BLaER1 treated with 17β-estradiol and CSF1 and Interleukin-3, amounts not matched to agents 10 nM and 100 nM (cell line): ENCODE measurements at regions not wholly inside any gene's neighbourhood (a gene's known extent, or its start where the extent isn't known, plus 50 kb on each side); places are given as distances from the start of the nearest gene placed in this dataset.

Source experiments
- H3K27ac ChIP-seq, 11 experiments: shearing (Covaris generic); formaldehyde crosslinking; 2 replicates each; pipeline ENCODE4 v1.8.1; 2022
- H3K27me3 ChIP-seq, 11 experiments: shearing (Covaris generic); formaldehyde crosslinking; 2 replicates each; pipeline ENCODE4 v1.8.1; 2022
- H3K36me3 ChIP-seq, 11 experiments: shearing (Covaris generic); formaldehyde crosslinking; 2 replicates each; pipeline ENCODE4 v1.8.1; 2022
- H3K4me1 ChIP-seq, 10 experiments: shearing (Covaris generic); formaldehyde crosslinking; 2 replicates each; pipeline ENCODE4 v1.8.1; 2022
- H3K4me2 ChIP-seq, 11 experiments: shearing (Covaris generic); formaldehyde crosslinking; 2 replicates each; pipeline ENCODE4 v1.8.1; 2022
- H3K4me3 ChIP-seq, 10 experiments: shearing (Covaris generic); formaldehyde crosslinking; 2 replicates each; pipeline ENCODE4 v1.8.1; 2022
- H3K9ac ChIP-seq, 11 experiments: shearing (Covaris generic); formaldehyde crosslinking; 2 replicates each; pipeline ENCODE4 v1.8.1; 2022
- H3K9me3 ChIP-seq, 11 experiments: shearing (Covaris generic); formaldehyde crosslinking; replicated peaks in 1 of 11; 2 replicates each; pipeline ENCODE4 v1.8.1; 2022
- H4K20me1 ChIP-seq, 11 experiments: shearing (Covaris generic); formaldehyde crosslinking; 2 replicates each; pipeline ENCODE4 v1.8.1; 2022
- Cebpa-rat ChIP-seq, 11 experiments: shearing (Covaris generic); IDR thresholded peaks; 2 replicates each; pipeline ENCODE4 v1.8.1; 2022

DNA sequence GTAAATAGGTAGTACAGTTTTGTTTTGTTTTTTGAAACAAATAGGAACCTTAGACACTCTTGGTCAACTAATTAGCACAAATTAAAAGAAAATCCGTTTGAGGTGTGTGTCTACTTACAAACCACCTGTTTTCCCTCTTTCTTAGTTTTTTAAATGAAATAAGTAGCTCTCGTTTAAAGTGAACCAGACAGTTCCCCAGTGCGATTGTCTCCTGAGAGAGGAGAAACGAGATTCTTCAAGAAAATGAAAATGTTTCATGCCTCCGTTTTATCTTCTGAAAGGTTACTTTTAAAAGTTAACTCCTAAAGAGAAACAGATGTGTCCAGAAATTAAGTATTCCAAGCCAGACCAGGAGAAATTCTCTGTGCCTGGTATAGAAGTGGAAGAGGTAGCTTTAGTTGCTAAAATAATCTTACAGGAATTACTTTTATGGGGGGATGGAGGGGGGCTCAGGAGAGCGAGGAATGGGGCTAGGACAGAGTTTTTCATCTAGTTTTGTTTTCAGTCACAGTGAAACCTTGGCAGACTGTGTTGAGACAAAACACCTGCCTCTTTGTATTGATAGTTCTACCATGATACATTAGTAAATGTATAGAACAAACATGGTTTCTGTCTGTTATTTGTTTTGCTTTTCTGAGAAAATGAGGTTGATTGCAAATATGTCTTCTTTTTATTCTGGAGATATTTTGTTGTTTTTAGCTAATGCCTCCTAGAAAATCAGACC is 155.1 kb upstream of the CNTN4 start:
- Histone ChIP-seq H3K4me1 (peaks cover 0 to 8% (median 0%) of the 10 kb centered on the region in 10 experiments; a peak in 1 of 20 replicates), H4K20me1 (no peaks in the 10 kb centered on the region), H3K9ac (no peak overlapping the region), H3K4me3 (no peak overlapping the region), H3K4me2 (no peak overlapping the region), H3K27me3 (no peaks in the 10 kb centered on the region), H3K36me3 (no peaks in the 10 kb centered on the region), H3K9me3 (no peaks in the 10 kb centered on the region), H3K27ac (no peak overlapping the region)
- no peak for TF ChIP-seq Cebpa-rat (IDR thresholded peaks at IDR 0.05)

DNA sequence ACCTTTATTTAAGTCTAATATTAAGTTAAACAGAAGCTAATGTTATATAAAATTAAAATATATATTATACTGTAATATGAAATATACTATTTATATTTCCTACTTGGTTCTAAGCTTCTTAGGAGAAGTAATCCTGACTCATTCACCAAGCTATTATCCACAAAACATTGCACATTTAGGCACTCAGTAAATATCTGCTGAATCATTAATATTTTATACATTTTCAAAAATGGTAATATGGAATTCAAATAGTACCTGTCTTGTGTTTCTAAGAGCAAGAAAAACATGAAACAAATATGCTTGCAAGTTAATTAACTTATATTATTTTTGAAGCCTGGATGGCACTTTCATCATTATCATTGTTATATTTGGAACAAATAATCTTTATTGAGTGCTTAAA is 153.0 kb upstream of the CNTN4 start:
- peaks cover 0 to 8% (median 0%) of the 10 kb centered on the region in 10 experiments; a peak in 1 of 20 replicates for H3K4me1 ChIP-seq
- no peak overlapping the region for H3K27ac ChIP-seq
- no peaks in the 10 kb centered on the region for H4K20me1 ChIP-seq
- no peak overlapping the region for H3K4me2 ChIP-seq
- no peak overlapping the region for H3K4me3 ChIP-seq
- no peak overlapping the region for H3K9ac ChIP-seq
- H3K36me3 ChIP-seq, result no peaks in the 10 kb centered on the region
- TF ChIP-seq Cebpa-rat (IDR thresholded peaks at IDR 0.05), result no peak
- H3K27me3 ChIP-seq, result no peaks in the 10 kb centered on the region
- no peaks in the 10 kb centered on the region for H3K9me3 ChIP-seq

DNA sequence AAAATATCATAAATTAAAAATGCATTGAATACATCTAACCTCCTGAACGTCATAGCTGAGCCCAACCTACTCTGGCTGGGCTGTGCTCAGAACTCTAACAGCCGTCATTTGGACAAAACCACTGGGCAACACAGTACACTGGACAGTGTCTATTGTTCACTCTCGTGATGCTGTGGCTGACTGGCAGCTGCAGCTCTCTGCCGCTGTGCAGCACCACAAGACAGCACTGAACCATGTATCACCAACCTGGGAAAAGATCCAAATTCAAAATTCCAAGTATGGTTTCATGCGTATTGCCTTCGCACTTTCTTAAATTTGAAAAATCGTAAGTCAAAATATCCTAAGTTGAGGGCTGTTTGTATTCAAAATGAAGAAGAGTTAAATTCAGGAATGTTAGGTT is 145.1 kb upstream of the CNTN4 start:
- Histone ChIP-seq H3K4me3 (no peak overlapping the region), H3K27ac (no peak overlapping the region), H3K4me2 (no peak overlapping the region), H3K9me3 (no peaks in the 10 kb centered on the region), H3K36me3 (no peaks in the 10 kb centered on the region), H3K9ac (no peak overlapping the region), H3K27me3 (no peaks in the 10 kb centered on the region), H4K20me1 (no peaks in the 10 kb centered on the region), H3K4me1 (no peaks in the 10 kb centered on the region)
- TF ChIP-seq Cebpa-rat (IDR thresholded peaks at IDR 0.05), result no peak

DNA sequence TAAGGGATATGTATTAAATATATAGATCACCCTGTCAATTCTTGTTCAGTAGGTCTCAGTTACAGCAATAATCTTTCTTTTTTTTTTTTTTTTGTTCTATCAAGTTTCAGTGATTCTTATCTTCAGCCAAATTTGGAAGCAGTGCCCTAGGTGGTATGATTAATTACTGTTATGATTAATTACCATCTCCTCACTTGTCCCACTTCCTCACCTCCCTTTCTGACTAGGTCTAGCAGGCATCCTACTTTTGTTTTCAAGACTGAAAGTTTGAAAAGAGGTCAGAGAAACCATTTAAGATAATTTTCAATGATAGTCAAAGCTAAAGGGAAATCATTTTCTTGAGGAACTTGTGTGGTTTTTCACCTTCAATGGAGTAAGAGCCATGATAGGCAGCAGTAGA is 144.0 kb upstream of the CNTN4 start:
- no peak overlapping the region for H3K9ac ChIP-seq
- H3K36me3 ChIP-seq, result no peaks in the 10 kb centered on the region
- H3K4me3 ChIP-seq, result no peak overlapping the region
- no peak for TF ChIP-seq Cebpa-rat (IDR thresholded peaks at IDR 0.05)
- no peaks in the 10 kb centered on the region for H3K9me3 ChIP-seq
- H3K4me2 ChIP-seq, result no peak overlapping the region
- no peaks in the 10 kb centered on the region for H4K20me1 ChIP-seq
- no peak overlapping the region for H3K27ac ChIP-seq
- no peaks in the 10 kb centered on the region for H3K4me1 ChIP-seq
- no peaks in the 10 kb centered on the region for H3K27me3 ChIP-seq

DNA sequence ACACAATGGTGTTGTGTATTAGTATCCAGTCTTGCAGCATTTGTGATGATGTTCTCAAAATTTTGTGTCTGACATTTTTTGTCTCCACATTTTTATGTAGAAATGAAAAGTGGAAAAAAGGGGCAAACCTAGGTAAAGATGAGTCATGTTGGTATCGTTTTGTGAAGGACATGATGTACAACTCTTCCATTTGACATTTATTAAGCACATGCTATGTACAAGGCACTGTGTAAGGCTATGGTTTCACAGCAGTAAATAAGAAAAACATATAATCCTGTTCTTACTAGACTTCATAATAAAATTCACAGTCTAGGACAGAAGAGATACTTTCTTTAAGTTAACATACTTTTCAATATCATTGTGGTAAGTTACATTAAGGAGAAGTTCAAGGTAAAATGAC is 143.5 kb upstream of the CNTN4 start:
- no peaks in the 10 kb centered on the region for H3K4me1 ChIP-seq
- TF ChIP-seq Cebpa-rat (IDR thresholded peaks at IDR 0.05), result no peak
- no peak overlapping the region for H3K4me3 ChIP-seq

DNA sequence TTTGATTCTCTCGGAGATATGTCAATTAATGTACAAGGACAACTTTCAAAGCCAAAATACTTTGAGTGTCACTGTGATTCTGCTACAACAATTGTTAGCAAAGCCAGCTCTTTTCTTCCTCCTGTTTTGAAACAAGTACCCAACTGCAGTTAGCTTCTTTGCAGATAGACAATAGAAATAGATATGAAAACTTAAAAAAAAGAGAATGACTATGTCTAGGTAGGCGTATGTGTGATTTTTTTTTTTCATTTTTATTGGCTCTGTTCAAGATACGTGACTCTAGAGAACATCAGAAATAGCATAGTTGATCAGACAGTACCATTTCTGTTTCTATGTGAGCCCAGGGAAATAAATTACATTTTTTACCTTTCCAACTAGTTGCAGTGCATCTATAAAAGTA is 142.9 kb upstream of the CNTN4 start:
- H3K27ac ChIP-seq, result no peak overlapping the region
- H4K20me1 ChIP-seq, result no peaks in the 10 kb centered on the region
- H3K4me2 ChIP-seq, result no peak overlapping the region
- no peaks in the 10 kb centered on the region for H3K4me1 ChIP-seq
- H3K27me3 ChIP-seq, result no peaks in the 10 kb centered on the region
- H3K36me3 ChIP-seq, result no peaks in the 10 kb centered on the region
- no peaks in the 10 kb centered on the region for H3K9me3 ChIP-seq
- TF ChIP-seq Cebpa-rat (IDR thresholded peaks at IDR 0.05), result no peak
- H3K9ac ChIP-seq, result no peak overlapping the region
- H3K4me3 ChIP-seq, result no peak overlapping the region

More for the DNA sequence above, 143.5 kb upstream of the CNTN4 start:
- Histone ChIP-seq H3K27ac (no peak overlapping the region), H4K20me1 (no peaks in the 10 kb centered on the region), H3K9me3 (no peaks in the 10 kb centered on the region), H3K36me3 (no peaks in the 10 kb centered on the region), H3K27me3 (no peaks in the 10 kb centered on the region), H3K4me2 (no peak overlapping the region), H3K9ac (no peak overlapping the region)

DNA sequence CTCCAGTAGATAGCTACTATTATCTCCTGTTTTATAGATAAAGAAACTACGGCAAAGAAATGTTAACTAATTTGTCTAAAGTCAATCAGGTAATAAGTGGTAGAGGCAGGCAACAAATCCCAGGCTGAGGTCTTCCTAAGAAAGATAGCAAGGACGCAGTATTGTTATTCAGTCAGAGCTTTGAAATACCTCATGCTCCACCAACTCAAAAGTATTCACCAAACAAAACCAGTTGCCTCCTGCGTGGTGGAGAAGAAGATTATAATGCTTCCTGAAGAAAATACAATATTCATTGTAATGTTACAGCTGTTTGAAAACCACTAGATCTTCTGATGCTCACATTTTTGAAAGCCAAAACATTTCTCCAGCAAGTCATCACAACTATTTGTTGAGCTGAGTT is 138.2 kb upstream of the CNTN4 start:
- no peak for TF ChIP-seq Cebpa-rat (IDR thresholded peaks at IDR 0.05)
- H3K4me2 ChIP-seq, result no peak overlapping the region
- H3K27me3 ChIP-seq, result no peaks in the 10 kb centered on the region
- no peaks in the 10 kb centered on the region for H3K9me3 ChIP-seq
- H3K4me3 ChIP-seq, result no peak overlapping the region
- H3K9ac ChIP-seq, result no peak overlapping the region
- H3K27ac ChIP-seq, result no peak overlapping the region
- H3K4me1 ChIP-seq, result no peaks in the 10 kb centered on the region
- no peaks in the 10 kb centered on the region for H4K20me1 ChIP-seq
- no peaks in the 10 kb centered on the region for H3K36me3 ChIP-seq

DNA sequence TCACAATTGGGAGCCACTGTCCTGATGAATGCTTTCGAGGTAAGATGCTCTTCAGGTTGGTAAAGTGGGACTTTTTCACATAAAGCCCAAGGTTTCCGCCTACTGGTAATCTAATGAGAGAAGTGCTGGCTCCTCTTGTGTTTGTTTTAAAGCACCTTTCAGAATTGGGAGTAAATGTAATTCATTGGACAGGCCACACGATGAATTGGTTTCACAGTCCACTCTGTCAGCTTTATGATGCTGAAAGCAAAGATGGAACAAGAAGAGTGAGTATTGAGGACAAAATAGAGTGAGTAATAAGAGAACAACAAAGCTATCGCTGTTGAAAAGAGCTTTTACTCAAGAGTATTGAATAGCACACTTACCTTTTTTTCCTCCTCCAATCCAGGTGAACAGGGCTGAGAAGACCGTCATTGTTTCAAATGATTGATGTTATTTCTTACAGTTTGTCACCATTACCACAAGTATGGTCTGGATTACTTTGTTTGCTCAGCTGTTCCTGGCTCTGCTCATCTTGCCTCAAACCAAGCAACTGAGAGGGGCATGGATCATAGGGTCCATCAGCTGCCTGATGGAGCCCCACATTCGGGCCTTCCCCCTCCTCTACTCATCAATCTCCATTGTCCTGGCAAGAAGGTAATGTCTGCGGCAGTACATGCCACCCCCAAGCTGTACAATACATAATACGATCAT is 136.1 kb upstream of the CNTN4 start:
- no peaks in the 10 kb centered on the region for H3K36me3 ChIP-seq
- no peaks in the 10 kb centered on the region for H3K27me3 ChIP-seq
- no peak overlapping the region for H3K4me2 ChIP-seq
- no peak overlapping the region for H3K9ac ChIP-seq
- no peak overlapping the region for H3K27ac ChIP-seq
- H3K4me1 ChIP-seq, result no peaks in the 10 kb centered on the region
- TF ChIP-seq Cebpa-rat (IDR thresholded peaks at IDR 0.05), result no peak
- H3K9me3 ChIP-seq, result no peaks in the 10 kb centered on the region
- H4K20me1 ChIP-seq, result no peaks in the 10 kb centered on the region
- no peak overlapping the region for H3K4me3 ChIP-seq

DNA sequence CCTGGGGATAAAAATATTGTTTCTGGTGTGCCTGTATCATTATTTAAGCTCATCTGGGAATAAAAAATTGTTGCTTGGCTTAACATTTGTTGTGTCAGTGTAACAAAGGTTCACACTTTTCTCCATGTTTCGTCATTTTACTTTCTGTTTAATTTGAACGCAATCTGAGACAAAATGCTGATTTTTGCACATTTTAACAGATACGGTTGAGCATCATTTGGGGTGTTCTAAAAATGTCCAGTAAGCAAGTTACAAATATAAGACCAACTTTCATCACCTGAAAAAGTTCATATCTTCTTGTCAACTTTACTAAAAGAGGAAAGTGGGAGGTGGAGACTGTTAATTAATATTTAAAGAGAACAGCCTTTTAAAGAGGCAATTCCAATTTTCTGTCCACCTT is 134.8 kb upstream of the CNTN4 start:
- H3K4me1 ChIP-seq, result no peaks in the 10 kb centered on the region
- H3K27ac ChIP-seq, result no peak overlapping the region
- no peak overlapping the region for H3K9ac ChIP-seq
- H3K36me3 ChIP-seq, result no peaks in the 10 kb centered on the region
- no peak overlapping the region for H3K4me2 ChIP-seq
- H3K27me3 ChIP-seq, result no peaks in the 10 kb centered on the region
- H3K9me3 ChIP-seq, result no peaks in the 10 kb centered on the region
- TF ChIP-seq Cebpa-rat (IDR thresholded peaks at IDR 0.05), result no peak
- no peak overlapping the region for H3K4me3 ChIP-seq
- H4K20me1 ChIP-seq, result no peaks in the 10 kb centered on the region

DNA sequence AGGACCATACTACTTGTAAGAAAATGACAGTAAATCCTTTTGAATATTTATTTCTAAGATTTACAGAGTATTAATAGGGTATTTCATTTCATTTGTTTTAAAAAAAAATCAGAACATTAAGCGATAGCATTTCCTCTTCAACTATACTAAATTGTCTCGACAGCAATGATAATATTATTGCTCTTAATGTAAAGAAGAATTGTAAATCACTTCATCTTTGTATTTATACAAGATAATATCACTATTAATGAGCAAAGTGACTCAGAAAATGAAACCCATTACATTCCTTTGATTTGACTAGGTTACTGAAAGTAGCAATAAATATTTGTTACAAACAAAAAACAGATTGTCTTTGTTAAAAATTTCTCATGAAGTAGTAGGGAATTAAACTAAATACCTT is 131.1 kb upstream of the CNTN4 start:
- no peaks in the 10 kb centered on the region for H3K27me3 ChIP-seq
- no peaks in the 10 kb centered on the region for H3K9me3 ChIP-seq
- H3K4me3 ChIP-seq, result no peak overlapping the region
- no peak for TF ChIP-seq Cebpa-rat (IDR thresholded peaks at IDR 0.05)
- no peaks in the 10 kb centered on the region for H3K36me3 ChIP-seq
- no peak overlapping the region for H3K27ac ChIP-seq
- H3K4me1 ChIP-seq, result no peaks in the 10 kb centered on the region
- no peak overlapping the region for H3K9ac ChIP-seq
- H3K4me2 ChIP-seq, result no peak overlapping the region
- no peaks in the 10 kb centered on the region for H4K20me1 ChIP-seq
